HepG2 (cell line): ENCODE measurements at regions not wholly inside any gene's neighbourhood (a gene's known extent, or its start where the extent isn't known, plus 50 kb on each side); places are given as distances from the start of the nearest gene placed in this dataset.

ENCODE experiments used
- GABPA ChIP-seq, 2 experiments: IDR thresholded peaks; 2 replicates each; pipeline ENCODE4 v1.6.1; 2011 to 2016; ENCODE audit warnings: low read depth in 2 of 2, low read length in 1 of 2, missing biosample characterization in 1 of 2, missing genetic modification characterization in 1 of 2
- KAT8 ChIP-seq: IDR thresholded peaks from 2 replicates; pipeline ENCODE4 v1.6.1; 2016; ENCODE audit warnings: missing genetic modification reagents, missing compliant biosample characterization
- MEF2D ChIP-seq: sonication (generic); formaldehyde crosslinking; IDR thresholded peaks from 2 replicates; pipeline ENCODE4 v1.5.1; 2020; ENCODE audit warnings: mild to moderate bottlenecking, missing genetic modification reagents
- MEIS1 ChIP-seq: sonication (generic); formaldehyde crosslinking; IDR thresholded peaks from 2 replicates; pipeline ENCODE4 v1.9.0; 2021; ENCODE audit warnings: mild to moderate bottlenecking, missing genetic modification reagents, moderate library complexity, borderline replicate concordance
- MLLT10 ChIP-seq: sonication (generic); formaldehyde crosslinking; IDR thresholded peaks from 2 replicates; pipeline ENCODE4 v1.4.0; 2020; ENCODE audit warnings: missing genetic modification reagents
- NBN ChIP-seq: fragments of 450-650 bp; conservative IDR thresholded peaks from 2 replicates; pipeline ENCODE4 v1.6.1; 2017
- STAT5B ChIP-seq: sonication (generic); formaldehyde crosslinking; IDR thresholded peaks from 2 replicates; pipeline ENCODE4 v1.4.0; 2020; ENCODE audit warnings: missing genetic modification reagents
- ZNF367 ChIP-seq: sonication (generic); formaldehyde crosslinking; IDR thresholded peaks from 2 replicates; pipeline ENCODE4 v1.4.0; 2020; ENCODE audit warnings: missing genetic modification reagents, borderline replicate concordance
- ZNF430 ChIP-seq: sonication (generic); formaldehyde crosslinking; IDR thresholded peaks from 2 replicates; pipeline ENCODE4 v1.9.0; 2021; ENCODE audit warnings: mild to moderate bottlenecking, missing genetic modification reagents
- ZNF678 ChIP-seq: sonication (generic); formaldehyde crosslinking; IDR thresholded peaks from 2 replicates; pipeline ENCODE4 v1.4.0; 2020; ENCODE audit warnings: mild to moderate bottlenecking, missing genetic modification reagents
- ZNF878 ChIP-seq: sonication (generic); formaldehyde crosslinking; IDR thresholded peaks from 2 replicates; pipeline ENCODE4 v1.8.1; 2023; ENCODE audit warnings: mild to moderate bottlenecking, missing genetic modification reagents, moderate library complexity
- TF ChIP-seq, protein P1 (sequence below): sonication (generic); formaldehyde crosslinking; IDR thresholded peaks from 2 replicates; pipeline ENCODE4 v1.4.0; 2020; ENCODE audit warnings: missing genetic modification reagents
- TF ChIP-seq, protein P2 (sequence below): fragments of 450-650 bp; IDR thresholded peaks from 2 replicates; pipeline ENCODE4 v1.6.1; 2017
- TF ChIP-seq, protein P3 (sequence below): sonication (generic); formaldehyde crosslinking; IDR thresholded peaks from 2 replicates; pipeline ENCODE4 v1.5.0; 2020; ENCODE audit warnings: mild to moderate bottlenecking, missing genetic modification reagents, borderline replicate concordance

DNA sequence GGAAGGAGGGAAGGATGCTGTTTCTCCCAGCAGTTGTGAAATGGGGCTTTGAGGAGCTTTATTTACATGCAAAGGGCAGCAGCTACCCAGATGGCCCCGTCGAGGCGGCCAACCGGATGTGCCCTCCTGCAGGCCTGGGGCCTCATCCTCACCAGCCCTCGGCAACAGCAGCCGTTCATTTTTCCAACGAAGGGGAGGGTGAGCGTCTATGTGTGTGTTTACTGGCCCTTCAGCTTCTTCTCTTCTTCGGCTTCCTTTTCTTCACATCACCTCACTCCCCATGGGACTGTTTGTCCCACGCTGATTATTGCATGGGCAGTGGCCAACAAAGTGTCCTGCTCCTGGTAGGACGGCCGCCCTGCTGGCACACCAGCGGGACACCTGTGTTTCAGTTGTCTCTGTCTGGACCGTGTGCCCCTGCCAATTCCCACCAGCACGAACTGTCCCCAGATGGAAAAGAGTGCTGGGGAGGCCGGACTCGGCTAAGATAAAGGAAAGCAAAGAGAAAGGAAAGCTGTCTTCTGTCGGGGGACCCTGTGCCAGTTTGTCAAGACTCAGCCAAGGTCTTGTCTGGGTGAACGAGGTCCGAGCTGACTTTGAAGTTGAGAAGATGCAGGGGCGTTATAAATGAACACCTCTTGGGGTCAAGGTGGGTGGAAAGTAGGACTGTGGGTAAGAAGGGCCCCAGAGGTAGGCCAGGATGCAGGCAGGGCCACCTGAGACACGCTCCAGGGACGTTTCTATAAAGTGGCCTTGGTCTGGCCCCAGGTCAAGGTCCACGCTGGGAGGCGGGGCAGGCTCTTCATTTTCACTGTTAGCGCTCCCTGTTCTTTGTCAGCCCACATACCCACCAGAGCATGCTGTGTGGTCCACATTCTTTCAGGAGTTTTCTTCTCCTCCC, 57.0 kb downstream of the FAM50B start (continued):
- TF ChIP-seq ZNF878 (CRISPR knock-in tag) (peak; percentile 98), MEIS1 (CRISPR knock-in tag) (no peak; the same call in 1 of the 2 replicates), GABPA (IDR thresholded peaks at IDR 0.05; ENCODE audit: low read depth, low read length) (peak; percentile 30; the same call in 1 of the 2 replicates), GABPA (CRISPR knock-in tag; IDR thresholded peaks at IDR 0.05; ENCODE audit: low read depth) (peak; percentile 83), NBN (no peak), ZNF430 (CRISPR knock-in tag) (peak; percentile 96; the same call in 1 of the 2 replicates), STAT5B (CRISPR knock-in tag) (no peak), MEF2D (CRISPR knock-in tag) (peak; percentile 79), MLLT10 (CRISPR knock-in tag) (no peak), ZNF367 (peak; percentile 87; the same call in 1 of the 2 replicates), ZNF678 (CRISPR knock-in tag) (peak; percentile 92; the same call in 1 of the 2 replicates), KAT8 (peak; percentile 65; the same call in 1 of the 2 replicates)
- TF ChIP-seq, protein P1, sequence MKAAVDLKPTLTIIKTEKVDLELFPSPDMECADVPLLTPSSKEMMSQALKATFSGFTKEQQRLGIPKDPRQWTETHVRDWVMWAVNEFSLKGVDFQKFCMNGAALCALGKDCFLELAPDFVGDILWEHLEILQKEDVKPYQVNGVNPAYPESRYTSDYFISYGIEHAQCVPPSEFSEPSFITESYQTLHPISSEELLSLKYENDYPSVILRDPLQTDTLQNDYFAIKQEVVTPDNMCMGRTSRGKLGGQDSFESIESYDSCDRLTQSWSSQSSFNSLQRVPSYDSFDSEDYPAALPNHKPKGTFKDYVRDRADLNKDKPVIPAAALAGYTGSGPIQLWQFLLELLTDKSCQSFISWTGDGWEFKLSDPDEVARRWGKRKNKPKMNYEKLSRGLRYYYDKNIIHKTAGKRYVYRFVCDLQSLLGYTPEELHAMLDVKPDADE = peak; percentile 83; the same call in 1 of the 2 replicates
- TF ChIP-seq, protein P2, sequence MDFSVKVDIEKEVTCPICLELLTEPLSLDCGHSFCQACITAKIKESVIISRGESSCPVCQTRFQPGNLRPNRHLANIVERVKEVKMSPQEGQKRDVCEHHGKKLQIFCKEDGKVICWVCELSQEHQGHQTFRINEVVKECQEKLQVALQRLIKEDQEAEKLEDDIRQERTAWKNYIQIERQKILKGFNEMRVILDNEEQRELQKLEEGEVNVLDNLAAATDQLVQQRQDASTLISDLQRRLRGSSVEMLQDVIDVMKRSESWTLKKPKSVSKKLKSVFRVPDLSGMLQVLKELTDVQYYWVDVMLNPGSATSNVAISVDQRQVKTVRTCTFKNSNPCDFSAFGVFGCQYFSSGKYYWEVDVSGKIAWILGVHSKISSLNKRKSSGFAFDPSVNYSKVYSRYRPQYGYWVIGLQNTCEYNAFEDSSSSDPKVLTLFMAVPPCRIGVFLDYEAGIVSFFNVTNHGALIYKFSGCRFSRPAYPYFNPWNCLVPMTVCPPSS = no peak
- TF ChIP-seq, protein P3, sequence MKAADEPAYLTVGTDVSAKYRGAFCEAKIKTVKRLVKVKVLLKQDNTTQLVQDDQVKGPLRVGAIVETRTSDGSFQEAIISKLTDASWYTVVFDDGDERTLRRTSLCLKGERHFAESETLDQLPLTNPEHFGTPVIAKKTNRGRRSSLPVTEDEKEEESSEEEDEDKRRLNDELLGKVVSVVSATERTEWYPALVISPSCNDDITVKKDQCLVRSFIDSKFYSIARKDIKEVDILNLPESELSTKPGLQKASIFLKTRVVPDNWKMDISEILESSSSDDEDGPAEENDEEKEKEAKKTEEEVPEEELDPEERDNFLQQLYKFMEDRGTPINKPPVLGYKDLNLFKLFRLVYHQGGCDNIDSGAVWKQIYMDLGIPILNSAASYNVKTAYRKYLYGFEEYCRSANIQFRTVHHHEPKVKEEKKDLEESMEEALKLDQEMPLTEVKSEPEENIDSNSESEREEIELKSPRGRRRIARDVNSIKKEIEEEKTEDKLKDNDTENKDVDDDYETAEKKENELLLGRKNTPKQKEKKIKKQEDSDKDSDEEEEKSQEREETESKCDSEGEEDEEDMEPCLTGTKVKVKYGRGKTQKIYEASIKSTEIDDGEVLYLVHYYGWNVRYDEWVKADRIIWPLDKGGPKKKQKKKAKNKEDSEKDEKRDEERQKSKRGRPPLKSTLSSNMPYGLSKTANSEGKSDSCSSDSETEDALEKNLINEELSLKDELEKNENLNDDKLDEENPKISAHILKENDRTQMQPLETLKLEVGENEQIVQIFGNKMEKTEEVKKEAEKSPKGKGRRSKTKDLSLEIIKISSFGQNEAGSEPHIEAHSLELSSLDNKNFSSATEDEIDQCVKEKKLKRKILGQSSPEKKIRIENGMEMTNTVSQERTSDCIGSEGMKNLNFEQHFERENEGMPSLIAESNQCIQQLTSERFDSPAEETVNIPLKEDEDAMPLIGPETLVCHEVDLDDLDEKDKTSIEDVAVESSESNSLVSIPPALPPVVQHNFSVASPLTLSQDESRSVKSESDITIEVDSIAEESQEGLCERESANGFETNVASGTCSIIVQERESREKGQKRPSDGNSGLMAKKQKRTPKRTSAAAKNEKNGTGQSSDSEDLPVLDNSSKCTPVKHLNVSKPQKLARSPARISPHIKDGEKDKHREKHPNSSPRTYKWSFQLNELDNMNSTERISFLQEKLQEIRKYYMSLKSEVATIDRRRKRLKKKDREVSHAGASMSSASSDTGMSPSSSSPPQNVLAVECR = peak; percentile 68; the same call in 1 of the 2 replicates
